Forelimb muscle (tissue), 1 donor: ENCODE measurements at regions not wholly inside any gene's neighbourhood (a gene's known extent, or its start where the extent isn't known, plus 50 kb on each side); places are given as distances from the start of the nearest gene placed in this dataset.

Source experiments
- DNase-seq: peaks from one replicate; pipeline ENCODE4 v3.0.0-alpha.2; 2013; ENCODE audit warnings: low read depth

GRCh38 chr7:25911738-25912607, 240.0 kb upstream of the NFE2L3 start:
- DNase-seq, result no peak

- no peak for DNase-seq
Observed at GRCh38 chr7:25913598-25914224, 238.3 kb upstream of the NFE2L3 start.

- no peak for DNase-seq
Observed at GRCh38 chr7:25918731-25919130, 233.3 kb upstream of the NFE2L3 start.

GRCh38 chr7:25922296-25922695, 229.7 kb upstream of the NFE2L3 start:
- DNase-seq, result no peak

- no peak for DNase-seq
Observed at GRCh38 chr7:25923741-25924460, 228.1 kb upstream of the NFE2L3 start.

- no peak for DNase-seq
Observed at GRCh38 chr7:25926009-25926408, 226.0 kb upstream of the NFE2L3 start.

GRCh38 chr7:25926451-25926850, 225.5 kb upstream of the NFE2L3 start:
- DNase-seq, result no peak

GRCh38 chr7:25926891-25927625, 224.9 kb upstream of the NFE2L3 start:
- DNase-seq, result no peak

- no peak for DNase-seq
Observed at GRCh38 chr7:25927626-25927978, 224.4 kb upstream of the NFE2L3 start.

GRCh38 chr7:25928549-25929330, 223.3 kb upstream of the NFE2L3 start:
- DNase-seq, result no peak

GRCh38 chr7:25929448-25929847, 222.6 kb upstream of the NFE2L3 start:
- DNase-seq, result no peak

- DNase-seq, result no peak
Observed at GRCh38 chr7:25930492-25931048, 221.4 kb upstream of the NFE2L3 start.

GRCh38 chr7:25931156-25931555, 220.8 kb upstream of the NFE2L3 start:
- DNase-seq, result no peak

- no peak for DNase-seq
Observed at GRCh38 chr7:25933921-25934320, 218.1 kb upstream of the NFE2L3 start.

- DNase-seq, result no peak
Observed at GRCh38 chr7:25940086-25940906, 211.7 kb upstream of the NFE2L3 start.

- DNase-seq, result no peak
Observed at GRCh38 chr7:25944777-25945515, 207.1 kb upstream of the NFE2L3 start.

GRCh38 chr7:25945608-25946007, 206.4 kb upstream of the NFE2L3 start:
- DNase-seq, result no peak

- no peak for DNase-seq
Observed at GRCh38 chr7:25946181-25946580, 205.8 kb upstream of the NFE2L3 start.
